KBM-7 (cell line): ENCODE measurements at regions not wholly inside any gene's neighbourhood (a gene's known extent, or its start where the extent isn't known, plus 50 kb on each side); places are given as distances from the start of the nearest gene placed in this dataset.
A peak's percentile ranks its signal among the peaks of the same experiment; 100 is the strongest.
"Not testable (repeated sequence)": the region's sequence is repeated elsewhere in the genome, so short reads cannot be mapped to it uniquely, and the experiment has no call there.

Experiments
- DNase-seq: peaks from one replicate; pipeline ENCODE4 v3.0.0-alpha.2; 2015
- in situ Hi-C: fragments of 300-500 bp; cut with MboI; formaldehyde crosslinking; loops from 2 replicates; pipeline ENCODE4 v1.14.3; 2020; ENCODE audit warnings: low sequenced_read_pairs, low pct_unique_long_range_greater_than_20kb, mixed read lengths

DNA sequence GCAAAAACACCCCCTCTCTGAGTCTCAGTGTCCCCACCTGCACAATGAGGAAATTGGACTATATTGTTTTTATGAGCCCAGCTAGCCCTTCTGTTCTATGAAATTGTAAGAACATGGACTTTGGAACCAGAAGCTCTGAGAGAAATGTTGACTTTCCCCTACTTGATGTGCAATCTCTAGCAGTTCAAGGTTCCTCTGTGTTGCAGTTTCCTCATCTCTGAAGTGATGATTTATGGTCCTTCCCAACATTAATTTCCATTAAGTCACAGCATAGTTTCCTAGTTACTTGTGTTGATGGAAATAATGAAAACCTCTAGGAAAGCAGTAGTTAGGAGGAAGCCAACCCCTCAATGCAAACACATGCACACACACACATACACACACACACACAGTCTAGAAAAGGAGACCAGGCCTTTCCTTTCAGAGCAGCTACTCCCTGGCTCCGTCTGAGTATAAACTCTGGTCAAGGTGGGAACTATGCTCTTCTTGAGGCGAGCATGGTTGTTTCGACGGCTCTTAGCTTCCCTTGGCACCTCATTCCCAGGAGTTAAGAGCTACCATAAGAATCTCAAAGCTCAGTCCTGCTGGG is 518.4 kb downstream of the SOX6 start:
- in situ Hi-C loops = no loop called here

DNA sequence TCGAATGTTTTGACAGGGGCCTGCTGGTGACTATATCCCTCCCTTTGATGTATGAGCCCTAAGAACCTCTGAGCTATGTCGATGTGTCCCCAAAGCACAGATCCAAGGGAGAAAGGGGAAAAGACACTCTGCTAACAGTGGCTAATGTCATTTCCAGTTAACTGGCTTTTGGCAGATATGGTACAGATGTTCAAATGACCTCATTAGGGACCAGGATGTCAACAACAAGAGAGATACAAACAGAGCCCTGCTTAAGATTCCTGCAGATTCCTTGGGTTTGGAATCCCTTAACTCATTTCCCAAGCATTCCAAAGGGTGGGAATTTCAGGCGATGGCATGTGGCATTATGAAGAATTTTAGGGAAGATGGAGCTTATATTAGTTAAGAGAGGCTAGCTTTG is 517.3 kb downstream of the SOX6 start:
- in situ Hi-C loops = no loop called here
- DNase-seq = no peak

More for the DNA sequence above, 518.4 kb downstream of the SOX6 start:
- no peak for DNase-seq

DNA sequence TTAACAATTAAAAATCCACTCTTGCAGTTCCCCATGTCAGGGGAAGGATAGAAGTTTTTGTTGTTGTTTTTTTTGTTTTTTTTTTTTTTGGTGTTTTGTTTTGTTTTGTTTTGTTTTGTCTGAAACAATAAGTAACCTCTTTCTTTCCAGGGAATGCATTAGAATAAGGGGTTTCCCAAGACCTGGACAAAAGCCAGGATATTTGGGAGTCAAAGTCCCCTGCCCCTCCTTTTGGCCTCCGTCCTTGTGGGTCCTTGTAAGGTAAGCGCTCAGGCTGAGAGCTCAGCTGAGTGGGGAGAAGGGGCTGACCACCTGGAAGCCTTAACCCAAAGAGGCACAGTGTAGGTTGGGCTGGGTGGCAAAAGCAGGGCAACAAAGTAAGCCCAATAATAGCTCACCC is 515.4 kb downstream of the SOX6 start:
- no peak for DNase-seq
- in situ Hi-C loops = no loop called here

DNA sequence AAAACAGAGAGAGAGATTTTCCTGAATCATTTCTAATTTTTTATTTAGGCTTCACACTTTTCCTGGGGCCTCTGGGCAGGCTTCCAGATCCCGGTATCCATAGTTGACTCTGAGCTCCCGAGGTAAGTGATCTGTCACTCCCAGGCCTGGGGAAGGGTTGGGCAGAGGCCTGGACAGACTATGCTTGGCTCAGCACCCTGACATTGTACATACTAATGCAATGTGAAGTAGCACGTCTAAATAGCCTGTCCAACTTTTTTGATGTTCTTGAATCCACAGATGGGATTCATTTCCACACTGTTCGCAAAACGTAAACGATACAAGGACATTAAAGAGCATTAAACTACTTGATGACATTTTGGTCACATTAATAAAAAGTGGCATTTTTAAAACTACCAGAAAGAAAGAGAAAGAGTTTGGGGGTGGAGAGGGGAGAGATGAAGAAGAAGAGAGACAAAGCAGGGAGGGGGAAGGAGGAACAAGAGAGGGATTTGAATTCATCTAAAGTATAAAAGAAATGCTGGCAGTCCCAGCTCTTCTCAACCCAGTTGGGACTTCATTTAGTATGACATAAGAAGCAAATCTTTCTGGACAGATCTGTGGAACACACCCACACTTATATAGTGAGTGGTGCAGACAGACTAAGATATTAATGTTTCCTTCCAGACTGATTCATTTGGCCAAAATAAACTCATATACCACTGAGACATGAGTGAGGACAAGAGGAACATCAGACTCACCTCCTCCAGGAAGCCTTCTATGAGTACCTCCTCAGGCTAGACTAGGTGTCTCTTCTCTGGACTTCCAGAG is 514.2 kb downstream of the SOX6 start:
- in situ Hi-C loops = no loop called here
- no peak for DNase-seq

DNA sequence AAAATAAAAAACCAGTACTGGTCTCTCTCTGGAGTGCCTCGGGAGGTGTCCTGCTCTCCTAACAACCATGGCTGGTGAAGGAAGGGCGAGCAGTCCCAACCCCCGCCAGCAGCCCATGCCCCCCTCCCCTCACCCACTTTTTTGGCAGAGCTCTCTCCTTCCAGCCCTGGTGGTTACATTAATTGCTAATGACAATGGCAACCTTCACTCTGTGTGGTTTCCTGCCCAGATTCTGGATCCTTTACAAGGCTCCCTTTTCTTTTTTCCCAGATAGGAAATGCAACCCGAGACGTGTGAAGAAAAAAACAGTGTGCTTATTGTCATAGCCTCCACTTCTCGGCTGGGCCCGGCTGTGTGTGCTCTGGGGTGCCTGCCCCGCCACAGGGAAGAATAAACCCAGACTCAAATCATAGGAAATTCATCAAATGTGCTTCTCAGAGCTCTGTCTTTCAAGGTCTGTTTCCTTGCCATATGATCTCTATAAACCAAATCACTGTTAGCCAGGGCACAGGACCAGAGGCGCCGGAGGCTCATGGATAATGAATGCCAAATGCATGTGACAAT is 513.0 kb downstream of the SOX6 start:
- DNase-seq = no peak
- in situ Hi-C loops = no loop called here

DNA sequence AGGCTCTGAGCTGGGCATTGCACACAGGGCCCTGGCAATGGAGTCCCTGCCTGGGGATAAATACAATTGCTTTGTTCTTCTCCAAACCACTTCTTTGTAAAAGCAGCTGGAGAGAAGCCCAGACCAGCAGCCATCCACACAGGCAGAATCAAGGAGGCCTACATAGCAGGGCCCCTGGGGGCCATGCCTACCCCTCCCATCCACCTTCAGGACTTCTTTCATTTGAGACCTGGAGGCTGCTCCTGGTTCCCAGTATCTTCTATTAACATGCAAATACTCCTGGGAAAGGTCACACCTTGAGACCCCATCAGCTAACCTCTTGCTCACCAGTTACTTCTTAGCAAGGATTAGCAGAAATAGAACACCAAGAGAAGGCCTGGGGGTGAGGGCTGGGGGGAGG is 511.1 kb downstream of the SOX6 start:
- in situ Hi-C loops = no loop called here
- no peak for DNase-seq

DNA sequence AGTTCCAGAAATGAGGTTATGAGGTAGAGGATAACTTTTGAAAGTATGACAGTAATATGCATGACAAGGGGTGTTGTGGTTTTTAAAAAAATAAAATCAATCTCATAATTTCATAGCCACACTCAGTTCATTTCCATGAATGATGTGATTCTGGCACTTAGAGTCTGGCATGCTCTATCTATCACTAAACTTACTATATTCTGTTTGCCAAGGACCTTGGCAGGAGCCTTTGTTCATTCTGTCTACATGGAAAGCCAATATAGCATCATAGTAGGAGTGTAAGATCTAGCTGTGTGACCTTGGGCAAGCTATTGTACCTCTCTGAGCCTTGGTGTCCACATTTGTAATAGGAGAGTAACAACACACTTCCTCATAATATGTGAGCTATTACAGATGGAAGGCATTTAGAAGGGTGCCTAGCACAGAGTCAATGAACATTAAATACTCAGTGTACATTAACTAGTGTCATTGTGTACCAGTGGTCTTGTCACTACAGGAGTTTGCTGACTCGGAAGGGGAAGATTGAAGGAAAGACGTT is 507.6 kb downstream of the SOX6 start:
- in situ Hi-C loops = no loop called here
- DNase-seq = no peak

DNA sequence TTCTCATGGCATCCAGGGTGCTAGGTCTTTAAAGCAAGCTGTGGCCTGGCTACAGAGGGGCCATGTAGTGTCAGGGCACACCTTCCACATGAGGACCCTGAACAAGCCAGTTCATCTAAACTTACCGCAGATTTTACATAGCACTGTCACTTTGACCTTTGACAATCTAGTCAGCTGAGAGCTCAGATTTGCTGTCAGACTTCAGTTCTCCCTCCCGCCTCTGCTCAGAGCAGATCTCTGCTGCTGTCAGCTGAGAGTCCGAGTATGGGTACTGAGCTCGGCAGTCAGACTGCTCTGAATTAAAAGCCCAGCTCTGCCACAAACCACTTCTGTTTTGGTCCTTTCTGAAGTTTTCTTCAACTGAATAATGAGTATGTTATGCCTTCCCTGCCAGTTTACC is 507.1 kb downstream of the SOX6 start:
- DNase-seq = no peak
- in situ Hi-C loops = no loop called here

DNA sequence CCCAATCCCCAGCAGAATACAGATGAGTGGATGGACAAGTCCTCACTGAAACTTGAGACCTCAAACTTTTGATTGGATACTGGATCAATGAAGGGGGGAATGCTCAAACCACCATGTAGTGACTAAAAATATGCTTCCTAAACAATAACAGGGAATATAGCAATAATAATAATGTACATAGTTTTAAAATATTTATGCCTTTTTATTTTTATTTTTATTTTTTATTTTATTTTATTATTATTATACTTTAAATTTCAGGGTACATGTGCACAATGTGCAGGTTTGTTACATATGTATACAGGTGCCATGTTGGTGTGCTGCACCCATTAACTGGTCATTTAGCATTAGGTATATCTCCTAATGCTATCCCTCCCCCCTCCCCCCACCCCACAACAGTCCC is 506.0 kb downstream of the SOX6 start:
- in situ Hi-C loops, DNase-seq: not testable (repeated sequence)

DNA sequence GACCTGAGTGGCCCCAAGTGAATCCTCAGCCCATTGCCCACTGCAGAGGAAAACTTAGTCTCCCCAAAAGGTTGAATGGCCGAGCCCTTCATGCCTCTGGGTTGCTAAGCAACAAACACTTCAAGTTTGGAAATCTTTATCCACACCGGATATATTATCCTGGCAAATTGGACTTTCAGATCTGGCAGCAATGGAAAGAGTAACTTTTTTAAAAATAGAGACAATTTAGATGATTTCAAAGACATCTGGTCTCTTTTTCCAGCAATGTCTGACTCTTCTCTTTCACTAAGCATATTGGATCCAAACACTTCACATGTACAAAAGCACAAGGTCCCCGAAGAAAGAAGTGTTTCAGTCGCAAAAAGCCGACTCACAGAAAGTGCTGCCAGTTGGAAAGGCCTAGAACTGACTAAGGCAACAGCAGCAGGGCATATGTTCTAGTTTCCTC is 505.3 kb downstream of the SOX6 start:
- DNase-seq = no peak
- in situ Hi-C loops = no loop called here

DNA sequence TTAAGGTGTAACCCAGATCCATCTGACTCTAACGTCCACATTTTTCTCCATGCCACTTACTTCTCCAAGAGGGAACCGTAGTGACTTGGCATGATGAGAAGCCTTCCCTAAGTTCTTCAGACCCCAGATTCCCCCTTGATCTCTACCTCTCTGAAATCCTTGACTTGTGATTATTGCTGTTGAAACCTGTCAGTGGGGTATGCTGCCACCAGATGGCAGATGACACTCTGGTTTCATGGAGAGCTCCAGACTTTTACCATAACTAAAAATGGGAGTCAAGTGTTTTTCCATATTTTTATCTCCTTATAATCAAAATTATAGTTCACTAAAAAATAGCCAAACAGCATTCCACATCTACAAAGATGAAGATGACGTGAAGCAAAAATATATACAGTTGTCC is 504.2 kb downstream of the SOX6 start:
- in situ Hi-C loops = no loop called here
- peak; percentile 5 for DNase-seq

DNA sequence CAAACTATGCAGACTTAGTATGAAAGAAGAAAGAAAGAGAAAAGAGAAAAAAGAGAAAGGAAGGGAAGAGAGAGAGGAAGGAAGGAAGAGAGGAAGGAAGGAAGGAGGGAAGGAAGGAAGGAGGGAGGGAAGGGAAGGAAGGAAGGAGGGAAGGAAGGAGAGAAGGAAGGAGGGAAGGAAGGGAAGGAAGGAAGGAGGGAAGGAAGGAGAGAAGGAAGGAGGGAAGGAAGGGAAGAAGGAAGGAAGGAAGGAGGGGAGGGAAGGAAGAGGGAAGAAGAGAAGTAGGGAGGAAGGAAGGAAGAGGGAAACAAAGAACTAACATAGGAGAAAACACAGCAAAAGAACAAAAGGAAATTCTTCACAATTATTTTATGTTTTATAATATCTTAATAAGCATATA is 502.1 kb downstream of the SOX6 start:
- in situ Hi-C loops = no loop called here

DNA sequence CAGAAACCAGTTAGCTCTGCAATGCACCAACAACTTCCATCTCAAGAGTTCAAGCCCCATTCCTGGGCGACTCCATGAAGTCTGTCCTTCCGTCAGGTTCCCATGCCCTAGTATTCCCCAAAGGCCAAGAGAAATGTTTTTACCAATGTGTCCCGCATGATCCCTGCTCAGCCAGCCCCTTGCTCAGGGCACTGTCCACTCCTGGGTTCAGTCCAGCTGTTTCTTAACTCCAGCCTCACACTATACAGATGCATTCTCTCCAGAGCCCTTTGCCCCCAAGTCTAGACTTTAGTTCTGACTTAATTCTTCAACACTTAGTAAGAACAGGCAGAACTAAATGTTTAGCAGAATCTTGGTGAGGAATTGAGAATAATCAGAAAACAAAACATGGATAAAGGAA is 497.5 kb downstream of the SOX6 start:
- DNase-seq = no peak
- in situ Hi-C loops = no loop called here

More for the DNA sequence above, 502.1 kb downstream of the SOX6 start:
- no peak for DNase-seq

DNA sequence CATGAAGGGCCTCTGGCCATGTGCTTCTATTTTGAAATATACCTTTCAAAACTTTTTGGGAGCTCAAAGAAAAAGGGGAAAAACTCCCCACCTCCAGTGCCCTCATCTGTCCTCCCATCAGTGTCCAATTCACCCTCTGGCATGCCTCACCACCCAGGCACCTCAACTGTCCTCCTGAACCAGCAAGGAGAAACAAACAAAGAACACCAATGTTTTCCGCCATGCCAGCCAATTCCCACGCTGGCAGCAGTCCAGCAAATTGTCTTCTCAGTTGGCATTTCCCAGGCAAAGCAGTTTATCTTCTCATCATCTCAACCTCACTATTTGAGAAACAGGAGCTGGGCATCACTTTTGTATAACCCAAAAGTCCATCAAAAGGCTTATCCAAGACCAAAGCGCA is 496.9 kb downstream of the SOX6 start:
- in situ Hi-C loops = no loop called here

DNA sequence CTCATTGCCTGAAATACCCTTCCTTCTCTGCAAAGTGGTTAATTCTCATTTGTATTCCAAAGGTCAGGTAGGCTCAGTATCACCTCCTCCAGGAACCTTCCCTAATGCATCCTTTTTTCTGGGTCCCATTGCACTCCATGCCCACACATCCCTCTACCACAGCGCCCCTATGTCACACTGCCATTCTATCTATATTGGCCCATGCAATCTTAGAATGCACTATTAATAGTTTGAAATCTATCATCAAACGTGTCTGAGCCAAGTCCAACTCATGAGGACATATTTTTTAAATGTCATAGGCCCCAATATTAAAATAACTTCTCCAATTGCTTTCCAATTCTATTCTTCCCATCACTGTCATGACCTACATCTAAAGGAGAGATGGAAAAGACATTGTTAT is 495.1 kb downstream of the SOX6 start:
- in situ Hi-C loops = no loop called here
- DNase-seq = no peak

More for the DNA sequence above, 496.9 kb downstream of the SOX6 start:
- no peak for DNase-seq

DNA sequence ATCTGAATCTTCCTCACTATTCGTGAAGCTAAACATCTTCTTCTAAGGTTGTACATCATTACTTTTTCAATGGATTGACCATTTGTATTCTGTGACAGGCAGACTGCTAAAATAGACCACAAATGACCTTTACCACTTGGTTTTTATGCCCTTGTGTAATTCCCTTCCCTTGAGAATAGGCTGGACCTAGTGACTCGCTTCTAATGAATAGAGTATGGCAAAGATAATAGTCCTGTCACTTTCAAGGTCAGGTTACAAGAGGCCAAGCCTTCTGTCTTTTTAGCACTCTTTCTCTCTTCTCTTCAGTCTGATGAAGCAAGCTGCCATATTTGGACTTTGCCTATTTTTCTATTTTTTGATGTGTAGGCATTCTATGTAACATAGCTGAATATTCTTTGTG is 492.9 kb downstream of the SOX6 start:
- no peak for DNase-seq
- in situ Hi-C loops = no loop called here

DNA sequence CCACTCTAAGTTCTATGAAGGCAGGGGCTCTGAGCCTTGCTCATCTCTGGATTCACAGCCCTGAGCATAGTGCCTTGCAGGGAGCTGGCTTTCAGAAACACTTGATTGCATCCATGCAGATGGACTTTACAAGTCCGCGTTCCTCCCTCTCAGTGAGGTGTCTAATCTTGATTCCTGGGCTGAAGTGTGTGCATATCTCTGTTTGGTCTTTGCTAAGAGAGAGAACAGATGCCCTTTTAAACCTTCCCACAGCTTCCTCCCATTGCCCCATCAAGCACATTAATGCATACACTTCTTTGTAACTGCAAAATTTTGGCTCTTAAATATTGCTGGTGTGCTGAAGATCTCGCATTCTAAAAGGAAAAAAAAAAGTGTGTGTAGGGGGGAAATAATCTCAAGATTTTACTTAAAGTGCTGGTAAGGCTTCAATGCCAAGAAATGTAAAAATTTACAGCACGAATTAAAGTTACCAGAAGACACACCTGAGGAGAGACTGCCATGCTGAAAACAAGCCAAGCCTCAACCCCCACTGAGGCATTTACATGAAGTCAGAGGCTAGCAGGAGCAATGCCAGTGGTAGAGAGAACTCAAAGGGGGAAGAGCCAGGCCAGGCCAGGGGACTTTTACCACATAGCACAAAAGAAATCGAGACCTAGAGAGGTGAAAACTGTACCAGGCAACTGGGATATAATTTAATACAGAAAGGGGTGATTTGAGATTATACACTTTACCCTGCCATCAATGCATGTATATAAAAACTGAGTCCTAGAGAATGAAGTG is 492.1 kb downstream of the SOX6 start:
- in situ Hi-C loops = no loop called here
- no peak for DNase-seq

DNA sequence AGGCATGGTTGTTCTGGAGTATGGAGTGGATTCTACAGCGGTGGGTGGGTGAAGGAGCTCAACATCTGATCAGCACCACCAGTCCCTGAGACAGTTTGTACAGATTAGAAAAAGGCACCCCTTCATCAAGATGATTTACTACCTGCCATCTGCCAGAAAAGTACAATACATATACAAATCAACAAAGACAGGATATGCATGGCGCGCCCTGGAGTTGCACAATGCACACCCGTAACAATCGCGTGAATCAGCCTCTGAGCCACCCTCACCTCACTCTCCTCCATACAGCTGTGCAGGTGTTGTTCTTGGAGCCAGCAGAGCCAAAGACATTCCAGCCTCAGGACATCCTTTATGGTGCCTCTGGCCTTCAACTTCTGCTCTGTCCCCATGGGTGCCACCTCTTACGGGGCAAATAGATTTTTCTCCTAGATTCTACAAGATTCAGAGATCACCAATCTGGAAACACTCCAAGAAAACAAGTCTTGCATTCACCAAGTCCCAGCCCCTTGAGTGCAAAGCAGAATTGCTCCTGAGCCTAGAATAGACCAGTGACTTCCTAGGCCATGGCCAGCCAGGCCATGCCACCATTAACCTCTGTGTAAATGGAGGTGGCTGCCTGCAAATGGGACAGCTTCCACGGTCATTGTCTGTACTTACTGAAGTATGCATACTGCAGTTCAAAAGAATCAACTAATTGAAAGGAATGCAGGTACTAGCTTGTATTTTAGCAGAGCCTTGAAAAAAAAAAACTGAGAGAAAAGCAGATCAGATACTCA is 490.9 kb downstream of the SOX6 start:
- DNase-seq = no peak
- in situ Hi-C loops = no loop called here

DNA sequence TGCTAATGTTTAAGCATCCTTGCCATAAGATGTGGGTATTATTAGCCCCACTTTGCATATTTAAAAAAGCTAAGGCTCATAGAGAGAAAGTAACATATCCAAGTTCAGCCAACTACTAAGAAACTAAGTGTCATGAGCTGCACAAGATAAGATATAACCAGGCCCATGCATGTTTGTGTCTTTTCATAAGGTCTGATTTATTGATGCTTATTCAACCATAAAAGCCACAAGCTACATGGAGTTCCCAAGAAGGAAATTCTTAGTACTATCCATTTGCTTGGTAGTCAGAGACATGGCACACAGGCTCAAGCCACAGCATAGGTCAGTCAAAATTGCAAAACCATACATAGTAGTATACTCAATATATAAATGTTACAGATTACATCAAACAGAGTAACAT is 488.5 kb downstream of the SOX6 start:
- no peak for DNase-seq
- in situ Hi-C loops = no loop called here
